ENCODE measurements at regions not wholly inside any gene's neighbourhood (a gene's known extent, or its start where the extent isn't known, plus 50 kb on each side); places are given as distances from the start of the nearest gene placed in this dataset.

DNA sequence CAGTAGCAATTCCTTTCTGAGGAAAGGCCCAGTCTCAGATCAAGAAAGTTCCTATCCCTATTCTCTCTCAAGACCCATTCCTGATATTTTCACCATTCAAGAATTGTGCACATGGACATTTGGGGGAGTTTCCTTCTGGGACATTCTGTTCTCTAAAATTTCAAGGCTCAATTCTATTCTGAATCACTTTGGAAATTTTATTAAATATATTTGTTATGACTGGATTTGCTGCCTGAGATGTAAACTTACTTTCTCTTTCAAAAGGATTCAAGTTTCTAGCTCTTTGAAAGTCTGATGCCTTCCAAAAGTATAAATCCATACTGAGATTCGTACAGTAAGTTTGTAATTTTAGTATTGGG is 55.3 kb upstream of the STK17B start:
- no peak for TF ChIP-seq EZH2 (IDR thresholded peaks at IDR 0.05)
- TF ChIP-seq, protein P1, sequence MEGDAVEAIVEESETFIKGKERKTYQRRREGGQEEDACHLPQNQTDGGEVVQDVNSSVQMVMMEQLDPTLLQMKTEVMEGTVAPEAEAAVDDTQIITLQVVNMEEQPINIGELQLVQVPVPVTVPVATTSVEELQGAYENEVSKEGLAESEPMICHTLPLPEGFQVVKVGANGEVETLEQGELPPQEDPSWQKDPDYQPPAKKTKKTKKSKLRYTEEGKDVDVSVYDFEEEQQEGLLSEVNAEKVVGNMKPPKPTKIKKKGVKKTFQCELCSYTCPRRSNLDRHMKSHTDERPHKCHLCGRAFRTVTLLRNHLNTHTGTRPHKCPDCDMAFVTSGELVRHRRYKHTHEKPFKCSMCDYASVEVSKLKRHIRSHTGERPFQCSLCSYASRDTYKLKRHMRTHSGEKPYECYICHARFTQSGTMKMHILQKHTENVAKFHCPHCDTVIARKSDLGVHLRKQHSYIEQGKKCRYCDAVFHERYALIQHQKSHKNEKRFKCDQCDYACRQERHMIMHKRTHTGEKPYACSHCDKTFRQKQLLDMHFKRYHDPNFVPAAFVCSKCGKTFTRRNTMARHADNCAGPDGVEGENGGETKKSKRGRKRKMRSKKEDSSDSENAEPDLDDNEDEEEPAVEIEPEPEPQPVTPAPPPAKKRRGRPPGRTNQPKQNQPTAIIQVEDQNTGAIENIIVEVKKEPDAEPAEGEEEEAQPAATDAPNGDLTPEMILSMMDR (IDR thresholded peaks at IDR 0.05) = no peak
